ENCODE measurements at regions not wholly inside any gene's neighbourhood (a gene's known extent, or its start where the extent isn't known, plus 50 kb on each side); places are given as distances from the start of the nearest gene placed in this dataset.
"Not testable (repeated sequence)": the region's sequence is repeated elsewhere in the genome, so short reads cannot be mapped to it uniquely, and the experiment has no call there.

DNA sequence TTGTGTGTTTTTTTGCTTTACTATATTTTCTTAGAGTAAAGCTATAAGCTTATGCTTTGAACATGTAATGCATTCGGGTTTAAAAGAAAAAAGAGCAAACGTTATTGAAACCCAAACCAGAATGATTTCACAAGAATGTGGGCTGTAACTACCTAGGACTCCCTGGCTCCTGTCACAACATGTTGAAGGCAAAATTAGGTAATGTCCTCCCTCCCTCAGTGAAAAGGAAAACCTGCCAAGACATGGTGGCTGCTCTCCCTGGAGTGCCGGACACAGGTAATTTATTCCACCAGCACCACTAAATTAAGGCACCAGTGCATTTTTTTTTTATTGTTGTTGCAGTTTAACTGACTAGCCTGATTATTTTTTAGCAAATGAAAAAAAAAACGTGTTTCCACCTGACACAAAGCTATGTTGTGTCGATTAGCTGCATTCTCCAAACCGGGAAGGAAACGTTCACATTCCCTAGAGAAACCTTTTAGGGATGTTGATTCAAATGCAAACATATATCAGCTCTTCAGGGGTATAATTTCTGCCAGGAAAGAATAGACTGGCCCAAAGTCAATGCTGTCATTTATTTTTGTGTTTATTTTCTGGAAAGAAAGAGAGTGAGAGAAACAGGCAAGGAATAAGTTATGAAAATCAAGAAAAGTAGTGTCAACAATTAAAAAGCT is 134.6 kb downstream of the CCDC34 start:
- no peak for TF ChIP-seq SIN3A (IDR thresholded peaks at IDR 0.05; ENCODE audit: borderline replicate concordance, insufficient read depth, low read depth, low read length)
- TF ChIP-seq, protein P1, sequence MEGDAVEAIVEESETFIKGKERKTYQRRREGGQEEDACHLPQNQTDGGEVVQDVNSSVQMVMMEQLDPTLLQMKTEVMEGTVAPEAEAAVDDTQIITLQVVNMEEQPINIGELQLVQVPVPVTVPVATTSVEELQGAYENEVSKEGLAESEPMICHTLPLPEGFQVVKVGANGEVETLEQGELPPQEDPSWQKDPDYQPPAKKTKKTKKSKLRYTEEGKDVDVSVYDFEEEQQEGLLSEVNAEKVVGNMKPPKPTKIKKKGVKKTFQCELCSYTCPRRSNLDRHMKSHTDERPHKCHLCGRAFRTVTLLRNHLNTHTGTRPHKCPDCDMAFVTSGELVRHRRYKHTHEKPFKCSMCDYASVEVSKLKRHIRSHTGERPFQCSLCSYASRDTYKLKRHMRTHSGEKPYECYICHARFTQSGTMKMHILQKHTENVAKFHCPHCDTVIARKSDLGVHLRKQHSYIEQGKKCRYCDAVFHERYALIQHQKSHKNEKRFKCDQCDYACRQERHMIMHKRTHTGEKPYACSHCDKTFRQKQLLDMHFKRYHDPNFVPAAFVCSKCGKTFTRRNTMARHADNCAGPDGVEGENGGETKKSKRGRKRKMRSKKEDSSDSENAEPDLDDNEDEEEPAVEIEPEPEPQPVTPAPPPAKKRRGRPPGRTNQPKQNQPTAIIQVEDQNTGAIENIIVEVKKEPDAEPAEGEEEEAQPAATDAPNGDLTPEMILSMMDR (IDR thresholded peaks at IDR 0.05) = no peak
- no peak for TF ChIP-seq TCF7L2 (IDR thresholded peaks at IDR 0.05; ENCODE audit: low read depth, low read length)
- intact Hi-C loops (cut with micrococcal nuclease; ENCODE audit: unreplicated experiment) = no loop called here
- BruUV-seq (replicated peaks) = no TSS peak
- DNase-seq (ENCODE audit: low read depth, low spot score) (no peak), ATAC-seq (no peak)
- no peak overlapping the region for H3K4me3 ChIP-seq (ENCODE audit: low read depth in 2 of 2, low read length in 2 of 2)
- no peaks in the 10 kb centered on the region for H3K9me3 ChIP-seq (ENCODE audit: control insufficient read depth, insufficient read depth, low read depth, low read length)
- H3K27ac ChIP-seq (ENCODE audit: low read length) = peak overlapping the region; percentile 29; the same call in 1 of the 2 replicates
- H3K27me3 ChIP-seq (ENCODE audit: control insufficient read depth, insufficient read depth, low read length) = no peaks in the 10 kb centered on the region
- POLR2A ChIA-PET = interaction anchor here (0.6 kb wide), 3 partner anchors 10 to 568 kb away, joined by 3 to 5 read pairs (median 5); no protein-coding TSS in a partner anchor
- in situ Hi-C loops (cut with HindIII; ENCODE audit: low pct_unique_long_range_greater_than_20kb, low sequenced_read_pairs) = no loop called here
- CTCF ChIA-PET = no interaction called here
- no peaks in the 10 kb centered on the region for H3K4me1 ChIP-seq (ENCODE audit: control insufficient read depth, insufficient read depth, low read length)
- no peaks in the 10 kb centered on the region for H3K36me3 ChIP-seq (ENCODE audit: control insufficient read depth, insufficient read depth, low read length)

DNA sequence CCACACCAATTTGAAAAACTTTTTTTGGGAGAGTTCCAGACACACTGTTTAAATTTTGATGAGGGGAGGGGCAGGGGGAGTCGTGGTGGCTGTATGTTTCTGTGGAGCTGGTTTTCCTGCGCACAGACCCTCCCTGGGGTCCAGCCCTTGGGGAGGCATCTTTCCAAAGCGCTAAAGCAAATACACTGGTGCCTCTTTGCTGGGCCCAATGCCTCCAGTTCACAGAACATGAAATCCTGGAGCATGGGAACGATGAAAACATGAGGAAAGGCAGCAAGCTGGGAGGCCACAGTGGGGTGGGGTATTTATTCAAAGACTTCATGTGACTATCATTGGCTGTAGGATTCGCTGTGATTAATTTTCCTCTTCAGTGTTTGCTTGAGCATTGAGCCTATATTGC is 135.3 kb downstream of the CCDC34 start:
- Histone ChIP-seq H3K27ac (ENCODE audit: low read length) (peak overlapping the region; percentile 52; the same call in 1 of the 2 replicates), H3K4me3 (ENCODE audit: low read depth in 2 of 2, low read length in 2 of 2) (no peak overlapping the region), H3K27me3 (ENCODE audit: control insufficient read depth, insufficient read depth, low read length) (no peaks in the 10 kb centered on the region), H3K36me3 (ENCODE audit: control insufficient read depth, insufficient read depth, low read length) (no peaks in the 10 kb centered on the region), H3K9me3 (ENCODE audit: control insufficient read depth, insufficient read depth, low read depth, low read length) (no peaks in the 10 kb centered on the region), H3K4me1 (ENCODE audit: control insufficient read depth, insufficient read depth, low read length) (no peaks in the 10 kb centered on the region)
- no TSS peak for BruUV-seq (replicated peaks)
- in situ Hi-C loops (cut with HindIII; ENCODE audit: low pct_unique_long_range_greater_than_20kb, low sequenced_read_pairs) = no loop called here
- ChIA-PET POLR2A (interaction anchor here (0.6 kb wide), 1 partner anchor 34 kb away, joined by 5 read pairs; no protein-coding TSS in a partner anchor), CTCF (no interaction called here)
- intact Hi-C loops (cut with micrococcal nuclease; ENCODE audit: unreplicated experiment) = no loop called here
- DNase-seq (ENCODE audit: low read depth, low spot score) (no peak), ATAC-seq (no peak)
- TF ChIP-seq TCF7L2 (IDR thresholded peaks at IDR 0.05; ENCODE audit: low read depth, low read length) (no peak), SIN3A (IDR thresholded peaks at IDR 0.05; ENCODE audit: borderline replicate concordance, insufficient read depth, low read depth, low read length) (no peak)
- TF ChIP-seq, protein P1 (IDR thresholded peaks at IDR 0.05) = no peak
- TF ChIP-seq, protein P2, sequence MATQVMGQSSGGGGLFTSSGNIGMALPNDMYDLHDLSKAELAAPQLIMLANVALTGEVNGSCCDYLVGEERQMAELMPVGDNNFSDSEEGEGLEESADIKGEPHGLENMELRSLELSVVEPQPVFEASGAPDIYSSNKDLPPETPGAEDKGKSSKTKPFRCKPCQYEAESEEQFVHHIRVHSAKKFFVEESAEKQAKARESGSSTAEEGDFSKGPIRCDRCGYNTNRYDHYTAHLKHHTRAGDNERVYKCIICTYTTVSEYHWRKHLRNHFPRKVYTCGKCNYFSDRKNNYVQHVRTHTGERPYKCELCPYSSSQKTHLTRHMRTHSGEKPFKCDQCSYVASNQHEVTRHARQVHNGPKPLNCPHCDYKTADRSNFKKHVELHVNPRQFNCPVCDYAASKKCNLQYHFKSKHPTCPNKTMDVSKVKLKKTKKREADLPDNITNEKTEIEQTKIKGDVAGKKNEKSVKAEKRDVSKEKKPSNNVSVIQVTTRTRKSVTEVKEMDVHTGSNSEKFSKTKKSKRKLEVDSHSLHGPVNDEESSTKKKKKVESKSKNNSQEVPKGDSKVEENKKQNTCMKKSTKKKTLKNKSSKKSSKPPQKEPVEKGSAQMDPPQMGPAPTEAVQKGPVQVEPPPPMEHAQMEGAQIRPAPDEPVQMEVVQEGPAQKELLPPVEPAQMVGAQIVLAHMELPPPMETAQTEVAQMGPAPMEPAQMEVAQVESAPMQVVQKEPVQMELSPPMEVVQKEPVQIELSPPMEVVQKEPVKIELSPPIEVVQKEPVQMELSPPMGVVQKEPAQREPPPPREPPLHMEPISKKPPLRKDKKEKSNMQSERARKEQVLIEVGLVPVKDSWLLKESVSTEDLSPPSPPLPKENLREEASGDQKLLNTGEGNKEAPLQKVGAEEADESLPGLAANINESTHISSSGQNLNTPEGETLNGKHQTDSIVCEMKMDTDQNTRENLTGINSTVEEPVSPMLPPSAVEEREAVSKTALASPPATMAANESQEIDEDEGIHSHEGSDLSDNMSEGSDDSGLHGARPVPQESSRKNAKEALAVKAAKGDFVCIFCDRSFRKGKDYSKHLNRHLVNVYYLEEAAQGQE (IDR thresholded peaks at IDR 0.05; ENCODE audit: insufficient read depth in 1 of 2, low read depth in 2 of 2, low read length in 1 of 2) = no peak

DNA sequence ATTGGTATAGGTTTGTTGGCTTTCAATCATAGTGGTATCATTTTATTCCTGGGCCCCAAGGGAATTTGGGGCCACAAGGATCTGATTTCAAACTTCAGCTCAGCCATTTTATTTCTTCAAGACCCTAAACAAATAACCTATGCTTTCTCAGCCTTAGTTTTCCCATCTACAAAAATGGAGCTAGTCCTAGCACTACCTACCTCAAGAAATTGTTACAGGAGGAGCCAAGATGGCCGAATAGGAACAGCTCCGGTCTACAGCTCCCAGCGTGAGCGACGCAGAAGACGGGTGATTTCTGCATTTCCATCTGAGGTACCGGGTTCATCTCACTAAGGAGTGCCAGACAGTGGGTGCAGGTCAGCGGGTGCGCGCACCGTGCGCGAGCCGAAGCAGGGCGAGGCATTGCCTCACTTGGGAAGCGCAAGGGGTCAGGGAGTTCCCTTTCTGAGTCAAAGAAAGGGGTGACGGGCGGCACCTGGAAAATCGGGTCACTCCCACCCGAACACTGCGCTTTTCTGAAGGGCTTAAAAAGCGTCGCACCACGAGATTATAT is 143.5 kb downstream of the CCDC34 start:
- POLR2A ChIA-PET; in situ Hi-C loops (cut with HindIII; ENCODE audit: low pct_unique_long_range_greater_than_20kb, low sequenced_read_pairs); H3K4me3 ChIP-seq (ENCODE audit: low read depth in 2 of 2, low read length in 2 of 2); DNase-seq (ENCODE audit: low read depth, low spot score); H3K36me3 ChIP-seq (ENCODE audit: control insufficient read depth, insufficient read depth, low read length); intact Hi-C loops (cut with micrococcal nuclease; ENCODE audit: unreplicated experiment); H3K9me3 ChIP-seq (ENCODE audit: control insufficient read depth, insufficient read depth, low read depth, low read length); ATAC-seq; H3K27me3 ChIP-seq (ENCODE audit: control insufficient read depth, insufficient read depth, low read length); CTCF ChIA-PET; BruUV-seq (replicated peaks): not testable (repeated sequence)
- Histone ChIP-seq H3K27ac (ENCODE audit: low read length) (peak overlapping the region; percentile 96; the same call in 1 of the 2 replicates), H3K4me1 (ENCODE audit: control insufficient read depth, insufficient read depth, low read length) (peaks cover 22% of the 10 kb centered on the region)
